H1 (cell line): ENCODE measurements at regions not wholly inside any gene's neighbourhood (a gene's known extent, or its start where the extent isn't known, plus 50 kb on each side); places are given as distances from the start of the nearest gene placed in this dataset.

Experiments used
- CTCF ChIA-PET: fragments of 300-600 bp; sonication (Branson Sonifier 250); formaldehyde crosslinking; loops from one replicate; lab custom pipeline; 2021; ENCODE audit not compliant: partially characterized antibody; lab: Charles Lee
- POLR2A ChIA-PET: fragments of 300-600 bp; sonication (Branson Sonifier 250); formaldehyde crosslinking; loops from one replicate; lab custom pipeline; 2021; ENCODE audit warnings: inconsistent platforms; ENCODE audit not compliant: partially characterized antibody; lab: Charles Lee
- DNase-seq, 2 experiments: peaks; one replicate each; pipeline versions ENCODE4 v3.0.0 to v3.0.0-alpha.2; 2010 to 2022; ENCODE audit warnings: low spot score in 2 of 2, low read depth in 1 of 2, mixed read lengths in 1 of 2
- FAIRE-seq: peaks from 2 replicates; lab custom pipeline; 2011; peaks lifted over from hg19 to GRCh38; lab: Jason Lieb, UNC
- H2AFZ ChIP-seq: 2 replicates; pipeline ENCODE4 v1.8.1; 2012; ENCODE audit warnings: low read length, inconsistent platforms
- H2AK5ac ChIP-seq: 2 replicates; pipeline ENCODE4 v1.6.1; 2013; ENCODE audit warnings: low read depth, low read length
- H2BK120ac ChIP-seq: replicated peaks from 2 replicates; pipeline ENCODE3; 2013; ENCODE audit warnings: low read depth, low read length, inconsistent platforms
- H2BK12ac ChIP-seq: 2 replicates; pipeline ENCODE4 v1.6.1; 2013; ENCODE audit warnings: low read depth, low read length
- H2BK15ac ChIP-seq: 2 replicates; pipeline ENCODE4 v1.6.1; 2013; ENCODE audit warnings: low read length
- H2BK20ac ChIP-seq: 2 replicates; pipeline ENCODE4 v1.6.1; 2013; ENCODE audit warnings: low read length
- H2BK5ac ChIP-seq: 2 replicates; pipeline ENCODE4 v1.6.1; 2013; ENCODE audit warnings: low read depth, low read length
- H3K14ac ChIP-seq: 2 replicates; pipeline ENCODE4 v1.6.1; 2013; ENCODE audit warnings: inconsistent platforms; ENCODE audit not compliant: insufficient read length
- H3K18ac ChIP-seq: 2 replicates; pipeline ENCODE4 v1.6.1; 2013; ENCODE audit warnings: low read length; ENCODE audit errors: extremely low read depth
- H3K23ac ChIP-seq: 2 replicates; pipeline ENCODE4 v1.6.1; 2013; ENCODE audit warnings: inconsistent platforms; ENCODE audit not compliant: insufficient read length
- H3K23me2 ChIP-seq: 2 replicates; pipeline ENCODE4 v1.6.1; 2013; ENCODE audit warnings: low read depth, low read length
- H3K27ac ChIP-seq: 2 replicates; pipeline ENCODE4 v1.6.1; 2011; ENCODE audit warnings: low read depth, low read length, inconsistent platforms
- H3K27me3 ChIP-seq, 4 experiments: replicated peaks in 1 of 4; 1 replicate in 1 of 4; 2 replicates in 3 of 4; pipeline versions ENCODE4 v1.6.1 to v1.8.1; 2011 to 2013; ENCODE audit warnings: low read length in 3 of 4, mild to moderate bottlenecking in 3 of 4, inconsistent platforms in 2 of 4, mixed read lengths in 2 of 4, moderate library complexity in 1 of 4; ENCODE audit not compliant: control insufficient read depth in 3 of 4, insufficient read depth in 3 of 4; ENCODE audit errors: extremely low read depth in 1 of 4
- H3K36me3 ChIP-seq, 4 experiments: 2 replicates each; pipeline versions ENCODE4 v1.6.1 to v1.8.1; 2011 to 2013; ENCODE audit warnings: mild to moderate bottlenecking in 4 of 4, low read length in 3 of 4, moderate library complexity in 2 of 4, control low read depth in 1 of 4, inconsistent platforms in 1 of 4; ENCODE audit not compliant: insufficient read depth in 4 of 4, control insufficient read depth in 2 of 4
- H3K4ac ChIP-seq: replicated peaks from 2 replicates; pipeline ENCODE3; 2013; ENCODE audit warnings: low read length, low read depth, mixed read lengths, inconsistent platforms; ENCODE audit not compliant: insufficient read length
- H3K4me1 ChIP-seq, 4 experiments: replicated peaks in 1 of 4; 1 replicate in 1 of 4; 2 replicates in 3 of 4; pipeline versions ENCODE4 v1.6.1 to v1.8.1; 2011 to 2013; ENCODE audit warnings: low read length in 3 of 4, inconsistent platforms in 2 of 4, mixed read lengths in 1 of 4; ENCODE audit not compliant: insufficient read depth in 4 of 4, control insufficient read depth in 3 of 4
- H3K4me2 ChIP-seq, 2 experiments: 2 replicates each; pipeline versions ENCODE4 v1.6.1 to v1.8.1; 2011 to 2013; ENCODE audit warnings: low read depth in 2 of 2, low read length in 2 of 2, control low read depth in 1 of 2, inconsistent platforms in 1 of 2, mild to moderate bottlenecking in 1 of 2; ENCODE audit not compliant: insufficient read depth in 1 of 2
- H3K4me3 ChIP-seq, 4 experiments: fragments of 200-600, 300-600 bp in 1 of 4; sonication (generic), shearing (Covaris generic), sonication (Bioruptor Twin) in 1 of 4; 2 replicates each; pipeline versions ENCODE4 v1.5.1 to v1.8.1; 2011 to 2016; ENCODE audit warnings: low read length in 4 of 4, low read depth in 3 of 4, control low read depth in 2 of 4, inconsistent platforms in 2 of 4, mild to moderate bottlenecking in 2 of 4, mixed read lengths in 1 of 4, moderate library complexity in 1 of 4; ENCODE audit not compliant: insufficient read depth in 2 of 4; ENCODE audit errors: extremely low read depth in 1 of 4
- H3K56ac ChIP-seq: replicated peaks from 2 replicates; pipeline ENCODE3; 2013; ENCODE audit warnings: low read depth, mild to moderate bottlenecking, mixed read lengths, low read length, inconsistent platforms; ENCODE audit not compliant: insufficient read length
- H3K79me1 ChIP-seq: 2 replicates; pipeline ENCODE4 v1.6.1; 2013; ENCODE audit warnings: low read depth, low read length, control low read depth
- H3K79me2 ChIP-seq, 2 experiments: 2 replicates each; pipeline versions ENCODE4 v1.6.1 to v1.8.1; 2012 to 2013; ENCODE audit warnings: low read length in 2 of 2, mild to moderate bottlenecking in 2 of 2, inconsistent platforms in 1 of 2; ENCODE audit not compliant: insufficient read depth in 2 of 2, control insufficient read depth in 1 of 2
- H3K9ac ChIP-seq, 4 experiments: replicated peaks in 1 of 4; 1 replicate in 1 of 4; 2 replicates in 3 of 4; pipeline versions ENCODE4 v1.6.1 to v1.8.1; 2011 to 2013; ENCODE audit warnings: low read depth in 3 of 4, low read length in 3 of 4, control low read depth in 2 of 4, mild to moderate bottlenecking in 2 of 4, moderate library complexity in 2 of 4, inconsistent platforms in 1 of 4; ENCODE audit errors: extremely low read depth in 1 of 4
- H3K9me3 ChIP-seq, 2 experiments: 2 replicates each; pipeline versions ENCODE4 v1.6.1 to v1.8.1; 2012 to 2013; ENCODE audit warnings: mild to moderate bottlenecking in 2 of 2, moderate library complexity in 2 of 2, control low read depth in 1 of 2, inconsistent platforms in 1 of 2, low read depth in 1 of 2, low read length in 1 of 2, mixed read lengths in 1 of 2; ENCODE audit not compliant: insufficient read depth in 2 of 2
- H4K20me1 ChIP-seq, 2 experiments: replicated peaks in 1 of 2; 2 replicates each; pipeline versions ENCODE3 to v1.8.1; 2011 to 2013; ENCODE audit warnings: inconsistent platforms in 2 of 2, low read length in 2 of 2, mild to moderate bottlenecking in 1 of 2; ENCODE audit not compliant: insufficient read depth in 2 of 2, control insufficient read depth in 1 of 2
- H4K5ac ChIP-seq: 2 replicates; pipeline ENCODE4 v1.6.1; 2013; ENCODE audit warnings: low read length, low read depth, mixed read lengths, inconsistent platforms; ENCODE audit not compliant: insufficient read length
- H4K8ac ChIP-seq: 2 replicates; pipeline ENCODE4 v1.8.0; 2013; ENCODE audit warnings: mild to moderate bottlenecking, moderate library complexity, low read length, inconsistent platforms; ENCODE audit not compliant: insufficient read depth; ENCODE audit errors: extremely low read depth
- H4K91ac ChIP-seq: replicated peaks from 2 replicates; pipeline ENCODE3; 2013; ENCODE audit warnings: low read length, mixed read lengths, inconsistent platforms; ENCODE audit not compliant: insufficient read length
- ZNF274 ChIP-seq: IDR thresholded peaks from 2 replicates; pipeline ENCODE4 v1.7.0; 2012; ENCODE audit warnings: low read length, borderline replicate concordance; ENCODE audit errors: extremely low read depth
- WGBS, 2 experiments: shearing (Covaris generic) in 1 of 2; methylation state at CpG; one replicate each; pipeline versions ENCODE4 v1.1.6 to v1.1.7; 2013 to 2015; ENCODE audit warnings: low lambda C conversion rate in 2 of 2, mixed read lengths in 2 of 2, inconsistent platforms in 1 of 2, low coverage in 1 of 2, missing lambda C conversion rate in 1 of 2; ENCODE audit not compliant: insufficient replicate concordance in 2 of 2, insufficient coverage in 1 of 2, insufficient read length in 1 of 2; ENCODE audit errors: extremely low coverage in 1 of 2, missing lambda C conversion rate in 1 of 2; 5-methylcytosine and 5-hydroxymethylcytosine counted together

DNA sequence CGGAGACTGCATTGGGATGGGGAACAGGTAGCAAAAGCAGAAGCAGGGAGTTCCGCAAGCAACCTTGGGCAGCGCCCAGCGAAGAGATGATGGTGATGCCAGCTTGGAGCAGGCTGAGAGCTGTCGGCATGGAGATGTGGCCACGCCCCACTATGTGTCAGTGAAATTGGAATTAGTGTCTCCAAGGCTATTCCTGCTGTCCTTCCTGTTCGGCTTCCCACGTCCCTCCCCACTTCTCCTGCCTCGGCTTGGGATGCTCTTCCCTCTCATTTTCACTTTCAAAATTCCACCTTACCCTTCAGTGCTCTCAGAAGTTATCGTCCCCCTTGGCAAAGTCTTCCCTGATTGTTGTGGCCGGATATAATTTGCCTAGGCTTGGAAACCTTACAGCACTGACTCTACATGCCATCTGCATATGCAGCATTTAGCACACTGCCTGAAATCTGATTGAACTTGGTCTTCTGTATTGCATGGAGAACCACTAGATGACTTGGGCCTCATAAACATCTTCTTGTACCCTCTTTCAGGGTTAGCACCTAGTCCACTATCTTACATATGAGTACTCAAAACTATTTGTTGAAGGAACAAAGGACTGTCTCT is 270.7 kb upstream of the RUNX1 start:
- Histone ChIP-seq H3K9me3 (no peaks in the 10 kb centered on the region), H2AFZ (no peak overlapping the region), H3K4me3 (no peak overlapping the region), H4K5ac (no peak overlapping the region), H3K9ac (no peak overlapping the region), H2BK15ac (no peak overlapping the region), H2BK120ac (no peak overlapping the region), H2BK5ac (no peak overlapping the region), H4K8ac (no peak overlapping the region), H3K14ac (no peak overlapping the region), H2BK12ac (no peak overlapping the region), H3K23ac (no peak overlapping the region), H3K4me2 (no peak overlapping the region), H3K79me2 (no peaks in the 10 kb centered on the region), H3K79me1 (no peaks in the 10 kb centered on the region), H3K23me2 (no peaks in the 10 kb centered on the region), H3K27ac (no peak overlapping the region), H3K36me3 (no peaks in the 10 kb centered on the region), H4K91ac (no peak overlapping the region), H3K4ac (no peak overlapping the region), H2AK5ac (no peak overlapping the region), H2BK20ac (no peak overlapping the region), H4K20me1 (no peaks in the 10 kb centered on the region), H3K4me1 (no peaks in the 10 kb centered on the region), H3K18ac (no peak overlapping the region), H3K56ac (no peak overlapping the region), H3K27me3 (no peaks in the 10 kb centered on the region)
- CTCF ChIA-PET, result no interaction called here
- FAIRE-seq (no peak), DNase-seq (no peak)
- TF ChIP-seq ZNF274, result no peak
- WGBS, 2 experiments, result 79% methylated on average over 10 of the region's 11 CpGs; no CpG with 5 or more reads in 1 of the 2 experiments
- POLR2A ChIA-PET, result interaction anchor here (0.6 kb wide), 1 partner anchor 11 kb away, joined by 3 read pairs; no protein-coding TSS in a partner anchor
